CD4-positive, alpha-beta memory T cell (primary cell): ENCODE measurements at regions not wholly inside any gene's neighbourhood (a gene's known extent, or its start where the extent isn't known, plus 50 kb on each side); places are given as distances from the start of the nearest gene placed in this dataset.
"Not testable (repeated sequence)": the region's sequence is repeated elsewhere in the genome, so short reads cannot be mapped to it uniquely, and the experiment has no call there.

Experiments
- CTCF ChIA-PET: fragments of 350-600 bp; sonication (Branson Sonifier 250); formaldehyde crosslinking; loops from one replicate; lab custom pipeline; 2021; ENCODE audit warnings: inconsistent platforms; ENCODE audit not compliant: partially characterized antibody; lab: Charles Lee
- POLR2A ChIA-PET: fragments of 350-600 bp; sonication (Branson Sonifier 250); formaldehyde crosslinking; loops from one replicate; lab custom pipeline; 2021; ENCODE audit not compliant: partially characterized antibody; lab: Charles Lee
- DNase-seq, 5 donors: peaks; one replicate each; pipeline versions ENCODE4 v3.0.0 to v3.0.0-alpha.2; 2020 to 2022; ENCODE audit warnings: mixed read lengths in 1 of 5
- H3K27ac ChIP-seq: one replicate; pipeline ENCODE4 v1.7.0; 2013; ENCODE audit warnings: low read depth, low read length
- H3K27me3 ChIP-seq: 2 replicates; pipeline ENCODE4 v1.7.0; 2013; ENCODE audit warnings: mild to moderate bottlenecking, low read length, moderate library complexity; ENCODE audit not compliant: insufficient read depth
- H3K36me3 ChIP-seq: 2 replicates; pipeline ENCODE4 v1.7.0; 2013; ENCODE audit warnings: mild to moderate bottlenecking, low read length, moderate library complexity; ENCODE audit not compliant: insufficient read depth
- H3K4me1 ChIP-seq: 2 replicates; pipeline ENCODE4 v1.7.0; 2013; ENCODE audit warnings: mild to moderate bottlenecking, low read length, moderate library complexity; ENCODE audit not compliant: insufficient read depth
- H3K4me3 ChIP-seq, 2 donors: one replicate each; pipeline ENCODE4 v1.7.0; 2013; ENCODE audit warnings: low read length in 2 of 2, mild to moderate bottlenecking in 1 of 2
- H3K9me3 ChIP-seq, 2 donors: one replicate each; pipeline ENCODE4 v1.7.0; 2013; ENCODE audit warnings: low read length in 2 of 2, control low read depth in 1 of 2; ENCODE audit not compliant: control insufficient read depth in 1 of 2
- H3K27ac Mint-ChIP-seq, 7 donors: one replicate each; pipeline ENCODE4 v1.8.0; 2020 to 2021; ENCODE audit warnings: mixed read lengths in 7 of 7, mild to moderate bottlenecking in 6 of 7, inconsistent platforms in 3 of 7, moderate library complexity in 3 of 7
- H3K27me3 Mint-ChIP-seq, 2 donors: one replicate each; pipeline ENCODE4 v1.8.0; 2020 to 2021; ENCODE audit warnings: mixed read lengths in 2 of 2
- H3K36me3 Mint-ChIP-seq, 2 donors: one replicate each; pipeline ENCODE4 v1.8.0; 2020 to 2021; ENCODE audit warnings: mixed read lengths in 2 of 2, inconsistent platforms in 1 of 2, mild to moderate bottlenecking in 1 of 2
- H3K4me1 Mint-ChIP-seq, 4 donors: one replicate each; pipeline ENCODE4 v1.8.0; 2020 to 2021; ENCODE audit warnings: mixed read lengths in 4 of 4, mild to moderate bottlenecking in 1 of 4
- H3K4me3 Mint-ChIP-seq, 8 donors: one replicate each; pipeline ENCODE4 v1.8.0; 2020 to 2021; ENCODE audit warnings: mixed read lengths in 8 of 8, mild to moderate bottlenecking in 7 of 8, moderate library complexity in 6 of 8, inconsistent platforms in 3 of 8
- H3K9me3 Mint-ChIP-seq, 8 donors: one replicate each; pipeline ENCODE4 v1.8.0; 2020 to 2021; ENCODE audit warnings: mixed read lengths in 8 of 8, mild to moderate bottlenecking in 5 of 8, inconsistent platforms in 3 of 8, moderate library complexity in 1 of 8
- intact Hi-C: fragments of 100-400 bp; cut with micrococcal nuclease; formaldehyde crosslinking; loops from one replicate; pipeline ENCODE4 v1.15.1; 2023

DNA sequence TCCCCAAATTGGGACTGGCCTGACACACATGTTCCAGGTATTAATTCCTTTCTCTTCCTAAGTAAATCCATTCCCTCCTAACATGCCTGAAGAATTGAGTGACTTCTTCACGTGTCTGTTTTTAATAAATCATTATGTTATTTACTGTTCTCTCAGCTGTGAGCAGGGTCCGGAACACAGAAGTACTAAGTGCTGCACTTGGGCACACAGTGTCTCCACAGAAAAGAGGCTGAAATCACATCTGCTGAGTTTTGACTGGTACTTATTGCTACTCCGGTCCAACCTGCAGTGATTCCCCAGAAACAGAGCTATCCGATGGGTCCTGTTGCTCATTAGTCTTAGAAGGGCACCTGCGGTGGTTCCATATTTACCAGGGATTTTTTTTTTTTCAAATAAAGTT is 202.6 kb downstream of the RBM46 start:
- ChIA-PET POLR2A (no interaction called here), CTCF (no interaction called here)
- Mint-ChIP-seq H3K27me3 (peaks cover 4 to 5% of the 10 kb centered on the region in 2 donors), H3K4me1 (no peaks in the 10 kb centered on the region), H3K27ac (no peak overlapping the region), H3K9me3 (no peaks in the 10 kb centered on the region), H3K4me3 (no peak overlapping the region), H3K36me3 (no peaks in the 10 kb centered on the region)
- no peak for DNase-seq
- Histone ChIP-seq H3K27me3 (no peaks in the 10 kb centered on the region), H3K4me1 (no peaks in the 10 kb centered on the region), H3K27ac (no peak overlapping the region), H3K4me3 (no peak overlapping the region), H3K9me3 (no peaks in the 10 kb centered on the region), H3K36me3 (no peaks in the 10 kb centered on the region)
- intact Hi-C loops = no loop called here

DNA sequence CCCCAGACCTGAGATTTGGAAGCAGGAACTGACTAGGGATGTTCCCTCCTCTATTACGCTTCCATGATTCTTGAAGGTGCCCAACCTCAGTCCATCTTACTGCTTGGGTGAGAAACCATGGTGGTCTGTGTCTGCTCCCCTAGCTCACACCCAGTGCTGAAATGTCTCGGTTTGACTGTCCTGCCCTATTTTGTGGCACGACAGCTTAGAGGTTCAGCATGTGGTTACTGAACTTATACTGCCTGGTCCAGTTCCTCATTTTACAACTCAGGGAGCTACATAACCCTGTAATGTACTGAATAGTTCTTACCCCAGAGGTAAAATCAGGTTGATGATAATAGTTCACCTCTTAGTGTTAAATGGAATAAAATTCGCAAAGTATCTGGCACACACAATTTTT is 203.1 kb downstream of the RBM46 start:
- Histone ChIP-seq H3K4me3 (no peak overlapping the region), H3K27me3 (no peaks in the 10 kb centered on the region), H3K9me3 (no peaks in the 10 kb centered on the region), H3K36me3 (no peaks in the 10 kb centered on the region), H3K4me1 (no peaks in the 10 kb centered on the region), H3K27ac (no peak overlapping the region)
- DNase-seq = no peak
- H3K4me3 Mint-ChIP-seq = no peak overlapping the region
- no peaks in the 10 kb centered on the region for H3K9me3 Mint-ChIP-seq
- H3K36me3 Mint-ChIP-seq = no peaks in the 10 kb centered on the region
- no peak overlapping the region for H3K27ac Mint-ChIP-seq
- ChIA-PET CTCF (no interaction called here), POLR2A (no interaction called here)
- H3K4me1 Mint-ChIP-seq = no peaks in the 10 kb centered on the region
- intact Hi-C loops = no loop called here
- H3K27me3 Mint-ChIP-seq = peaks cover 4 to 5% of the 10 kb centered on the region in 2 donors

DNA sequence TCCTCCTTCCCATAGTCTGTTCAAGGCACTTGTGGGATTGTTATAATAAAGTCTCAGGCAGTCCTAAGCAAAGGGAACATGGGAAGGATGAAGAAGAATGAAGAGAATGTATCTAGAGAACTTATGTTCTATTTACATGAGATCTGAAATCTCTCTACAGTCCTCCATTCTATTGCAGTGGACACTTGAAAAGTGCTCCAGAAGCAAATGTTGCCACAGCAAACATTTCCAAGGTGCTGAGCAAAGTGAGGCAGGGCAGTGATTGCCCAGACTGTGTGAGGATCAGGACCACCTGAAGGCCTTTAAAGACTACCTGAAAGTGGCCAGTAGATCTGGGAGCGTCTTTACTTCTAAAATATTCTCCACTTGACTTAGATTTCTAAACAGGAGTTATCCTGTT is 203.5 kb downstream of the RBM46 start:
- no peaks in the 10 kb centered on the region for H3K27me3 ChIP-seq
- Mint-ChIP-seq H3K27me3 (peaks cover 4 to 5% of the 10 kb centered on the region in 2 donors), H3K27ac (no peak overlapping the region), H3K36me3 (no peaks in the 10 kb centered on the region), H3K4me3 (no peak overlapping the region), H3K4me1 (no peaks in the 10 kb centered on the region), H3K9me3 (no peaks in the 10 kb centered on the region)
- H3K36me3 ChIP-seq = no peaks in the 10 kb centered on the region
- DNase-seq = no peak
- POLR2A ChIA-PET = no interaction called here
- no peaks in the 10 kb centered on the region for H3K4me1 ChIP-seq
- no peaks in the 10 kb centered on the region for H3K9me3 ChIP-seq
- no peak overlapping the region for H3K4me3 ChIP-seq
- H3K27ac ChIP-seq = no peak overlapping the region
- intact Hi-C loops = no loop called here
- CTCF ChIA-PET = no interaction called here

DNA sequence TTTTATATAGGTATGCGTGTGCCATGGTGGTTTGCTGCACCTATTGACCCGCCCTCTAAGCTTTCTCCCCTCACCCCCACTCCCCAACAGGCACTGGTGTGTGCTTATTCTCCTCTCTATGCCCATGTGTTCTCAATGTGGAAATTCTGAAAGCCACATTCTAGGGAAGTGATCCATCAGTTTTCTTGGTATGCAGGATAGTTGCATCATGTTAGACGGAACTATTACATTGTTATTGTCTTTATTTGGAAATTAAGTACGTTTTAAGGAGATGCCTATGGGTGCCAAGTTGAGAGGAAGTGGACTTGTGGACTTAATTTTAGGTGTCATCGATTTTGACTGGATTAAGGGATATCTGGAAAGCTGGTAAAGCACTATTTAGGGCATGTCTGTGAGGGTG is 204.6 kb downstream of the RBM46 start:
- Histone ChIP-seq H3K9me3 (no peaks in the 10 kb centered on the region), H3K27me3 (no peaks in the 10 kb centered on the region), H3K4me3 (no peak overlapping the region), H3K4me1 (no peaks in the 10 kb centered on the region), H3K36me3 (no peaks in the 10 kb centered on the region), H3K27ac (no peak overlapping the region)
- peaks cover 3 to 4% of the 10 kb centered on the region in 2 donors for H3K27me3 Mint-ChIP-seq
- no peak overlapping the region for H3K27ac Mint-ChIP-seq
- ChIA-PET CTCF (no interaction called here), POLR2A (no interaction called here)
- no peak for DNase-seq
- intact Hi-C loops = no loop called here
- no peaks in the 10 kb centered on the region for H3K36me3 Mint-ChIP-seq
- no peak overlapping the region for H3K4me3 Mint-ChIP-seq
- no peaks in the 10 kb centered on the region for H3K4me1 Mint-ChIP-seq
- no peaks in the 10 kb centered on the region for H3K9me3 Mint-ChIP-seq

DNA sequence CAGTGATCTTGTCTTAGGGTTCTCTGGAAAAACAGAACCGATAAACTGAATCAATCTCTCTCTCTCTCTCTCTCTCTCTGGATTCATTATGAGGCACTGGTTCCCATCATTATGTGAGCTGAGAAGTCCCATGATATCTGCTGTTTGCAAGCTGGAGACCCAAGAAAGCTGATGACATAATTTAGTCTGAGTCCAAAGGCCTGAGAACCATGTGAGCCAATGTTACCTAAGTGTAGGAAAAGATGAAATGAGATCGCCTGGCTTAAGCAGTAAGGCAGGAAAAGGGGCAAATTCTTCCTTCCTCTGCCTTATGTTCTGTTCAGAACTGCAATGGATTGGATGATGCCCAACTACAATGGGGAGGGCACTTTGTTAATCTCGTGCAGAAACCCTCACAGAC is 207.4 kb downstream of the RBM46 start:
- Histone ChIP-seq H3K4me1 (no peaks in the 10 kb centered on the region), H3K36me3 (no peaks in the 10 kb centered on the region), H3K9me3 (no peaks in the 10 kb centered on the region), H3K4me3 (no peak overlapping the region), H3K27ac (no peak overlapping the region), H3K27me3 (no peaks in the 10 kb centered on the region)
- ChIA-PET CTCF (no interaction called here), POLR2A (no interaction called here)
- Mint-ChIP-seq H3K27me3 (peaks cover 3 to 4% of the 10 kb centered on the region in 2 donors), H3K4me1 (no peaks in the 10 kb centered on the region), H3K4me3 (no peak overlapping the region), H3K9me3 (no peaks in the 10 kb centered on the region), H3K36me3 (no peaks in the 10 kb centered on the region), H3K27ac (no peak overlapping the region)
- no peak for DNase-seq
- intact Hi-C loops = no loop called here

DNA sequence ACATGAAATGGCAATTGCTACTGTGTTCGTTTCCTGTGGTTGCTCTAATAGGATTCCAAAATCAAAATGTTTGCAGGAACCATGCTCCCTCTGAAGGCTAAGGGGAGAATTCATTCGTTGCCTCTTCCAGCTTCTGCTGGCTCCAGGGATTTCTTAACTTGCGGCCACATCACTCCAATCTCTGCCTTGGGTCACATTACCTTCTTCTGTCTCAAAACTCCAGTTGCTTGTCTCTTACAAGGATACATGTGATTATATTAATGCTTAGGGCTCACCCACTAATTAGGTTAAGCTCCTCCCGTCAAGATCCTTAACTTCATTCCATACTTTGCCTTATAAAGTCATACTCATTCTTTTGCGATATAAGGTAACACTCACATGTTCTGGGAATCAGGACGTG is 208.4 kb downstream of the RBM46 start:
- ChIA-PET POLR2A (interaction anchor here (0.6 kb wide), 1 partner anchor 692 kb away, joined by 4 read pairs; no protein-coding TSS in a partner anchor), CTCF (no interaction called here)
- Mint-ChIP-seq H3K4me3 (no peak overlapping the region), H3K4me1 (no peaks in the 10 kb centered on the region), H3K27me3 (peaks cover 0 to 3% of the 10 kb centered on the region in 2 donors), H3K9me3 (no peaks in the 10 kb centered on the region), H3K36me3 (no peaks in the 10 kb centered on the region), H3K27ac (no peak overlapping the region)
- Histone ChIP-seq H3K36me3 (no peaks in the 10 kb centered on the region), H3K4me1 (no peaks in the 10 kb centered on the region), H3K27ac (no peak overlapping the region), H3K4me3 (no peak overlapping the region), H3K27me3 (no peaks in the 10 kb centered on the region), H3K9me3 (no peaks in the 10 kb centered on the region)
- intact Hi-C loops = no loop called here
- DNase-seq = no peak

DNA sequence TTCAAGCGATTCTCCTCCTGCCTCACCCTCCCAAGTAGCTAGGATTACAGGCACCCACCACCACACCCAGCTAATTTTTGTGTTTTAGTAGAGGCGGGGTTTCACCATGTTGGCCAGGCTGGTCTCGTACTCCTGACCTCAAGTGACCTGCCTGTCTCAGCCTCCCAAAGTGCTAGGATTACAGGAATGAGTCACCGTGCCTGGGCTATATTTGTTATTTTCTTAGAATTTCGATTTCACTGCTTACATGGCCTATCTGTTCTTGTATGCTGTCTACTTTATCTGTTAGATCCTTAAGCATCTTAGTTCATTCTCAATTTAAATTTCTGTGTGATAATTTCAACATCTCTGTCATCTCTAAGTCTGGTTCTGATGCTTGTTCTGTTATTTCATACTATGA is 210.6 kb upstream of the NPY2R start:
- H3K4me3 Mint-ChIP-seq, H3K27ac ChIP-seq, H3K27ac Mint-ChIP-seq, H3K36me3 ChIP-seq, H3K4me1 Mint-ChIP-seq, H3K9me3 Mint-ChIP-seq, H3K27me3 Mint-ChIP-seq, POLR2A ChIA-PET, H3K9me3 ChIP-seq, H3K4me1 ChIP-seq, H3K4me3 ChIP-seq, H3K36me3 Mint-ChIP-seq, CTCF ChIA-PET, intact Hi-C loops, DNase-seq, H3K27me3 ChIP-seq: not testable (repeated sequence)

DNA sequence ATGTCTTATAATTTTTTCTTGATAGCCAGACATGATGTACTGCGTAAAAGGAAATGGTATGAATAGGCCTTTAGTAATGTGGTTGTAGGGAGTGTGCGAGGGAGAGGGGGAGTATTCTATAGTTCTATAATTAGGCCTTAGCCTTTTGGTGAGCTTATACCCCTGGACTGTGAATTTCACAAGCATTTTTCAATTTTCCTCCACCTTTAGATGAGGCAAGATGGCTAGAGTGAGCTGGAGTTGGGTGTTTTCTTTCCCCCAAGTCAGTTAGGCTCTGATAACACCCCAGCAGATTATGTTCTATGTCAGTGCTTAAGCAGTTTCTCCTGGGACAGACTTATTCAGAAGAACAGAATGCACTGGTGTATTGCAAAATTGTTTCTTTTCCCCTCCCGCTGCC is 210.2 kb upstream of the NPY2R start:
- no peak for DNase-seq
- intact Hi-C loops = no loop called here
- Histone ChIP-seq H3K9me3 (no peaks in the 10 kb centered on the region), H3K4me3 (no peak overlapping the region), H3K4me1 (no peaks in the 10 kb centered on the region), H3K27me3 (no peaks in the 10 kb centered on the region), H3K27ac (no peak overlapping the region), H3K36me3 (no peaks in the 10 kb centered on the region)
- no peaks in the 10 kb centered on the region for H3K36me3 Mint-ChIP-seq
- no peak overlapping the region for H3K4me3 Mint-ChIP-seq
- H3K27ac Mint-ChIP-seq = no peak overlapping the region
- peaks cover 0 to 4% (median 0%) of the 10 kb centered on the region in 8 donors for H3K9me3 Mint-ChIP-seq
- POLR2A ChIA-PET = no interaction called here
- H3K4me1 Mint-ChIP-seq = no peaks in the 10 kb centered on the region
- peaks cover 0 to 4% of the 10 kb centered on the region in 2 donors for H3K27me3 Mint-ChIP-seq
- CTCF ChIA-PET = no interaction called here
